H9 (cell line): ENCODE measurements at regions not wholly inside any gene's neighbourhood (a gene's known extent, or its start where the extent isn't known, plus 50 kb on each side); places are given as distances from the start of the nearest gene placed in this dataset.

Experiments used
- DNase-seq: peaks from one replicate; pipeline ENCODE4 v3.0.0-alpha.2; 2017
- H2AFZ ChIP-seq: one replicate; pipeline ENCODE4 v1.6.1; 2013; ENCODE audit warnings: mild to moderate bottlenecking, low read length, control low read depth, moderate library complexity
- H2AK5ac ChIP-seq: 2 replicates; pipeline ENCODE4 v1.6.1; 2013; ENCODE audit warnings: low read length, control low read depth, mixed read lengths; ENCODE audit not compliant: insufficient read length
- H2BK120ac ChIP-seq: one replicate; pipeline ENCODE4 v1.6.1; 2013; ENCODE audit warnings: low read depth, mild to moderate bottlenecking, low read length, control low read depth, inconsistent platforms; ENCODE audit not compliant: poor library complexity, severe bottlenecking
- H2BK12ac ChIP-seq: 2 replicates; pipeline ENCODE4 v1.6.1; 2013; ENCODE audit warnings: low read length, control low read depth, mixed read lengths, low read depth; ENCODE audit not compliant: insufficient read length
- H2BK15ac ChIP-seq: 2 replicates; pipeline ENCODE4 v1.6.1; 2013; ENCODE audit warnings: low read depth, low read length, control low read depth
- H2BK20ac ChIP-seq: one replicate; pipeline ENCODE4 v1.6.1; 2013; ENCODE audit warnings: low read depth, mild to moderate bottlenecking, low read length, control low read depth, inconsistent platforms; ENCODE audit not compliant: poor library complexity, severe bottlenecking
- H2BK5ac ChIP-seq: 2 replicates; pipeline ENCODE4 v1.6.1; 2013; ENCODE audit warnings: low read length, control low read depth, mixed read lengths; ENCODE audit not compliant: insufficient read length
- H3K14ac ChIP-seq: 2 replicates; pipeline ENCODE4 v1.6.1; 2013; ENCODE audit warnings: low read length, control low read depth; ENCODE audit not compliant: insufficient read depth
- H3K18ac ChIP-seq: 2 replicates; pipeline ENCODE4 v1.6.1; 2013; ENCODE audit warnings: low read depth, mild to moderate bottlenecking, mixed read lengths, low read length, control low read depth; ENCODE audit not compliant: insufficient read length
- H3K23ac ChIP-seq: 2 replicates; pipeline ENCODE4 v1.6.1; 2013; ENCODE audit warnings: low read length, control low read depth, mixed read lengths, low read depth; ENCODE audit not compliant: insufficient read length
- H3K23me2 ChIP-seq: 2 replicates; pipeline ENCODE4 v1.6.1; 2013; ENCODE audit warnings: low read depth, mild to moderate bottlenecking, mixed read lengths, low read length, control low read depth; ENCODE audit not compliant: insufficient read length, poor library complexity, severe bottlenecking
- H3K27ac ChIP-seq: 2 replicates; pipeline ENCODE4 v1.5.1; 2013; ENCODE audit warnings: low read length, control low read depth, mixed read lengths, low read depth; ENCODE audit not compliant: insufficient read length
- H3K27me3 ChIP-seq: 2 replicates; pipeline ENCODE4 v1.6.1; 2013; ENCODE audit warnings: low read length, control low read depth, inconsistent platforms; ENCODE audit not compliant: insufficient read depth
- H3K4ac ChIP-seq: 2 replicates; pipeline ENCODE4 v1.6.1; 2013; ENCODE audit warnings: low read depth, mild to moderate bottlenecking, control low read depth, inconsistent platforms, low read length, moderate library complexity
- H3K4me1 ChIP-seq: 2 replicates; pipeline ENCODE4 v1.6.1; 2013; ENCODE audit warnings: low read length, control low read depth, inconsistent platforms; ENCODE audit not compliant: insufficient read depth
- H3K4me2 ChIP-seq: 2 replicates; pipeline ENCODE4 v1.6.1; 2013; ENCODE audit warnings: low read length, control low read depth, mixed read lengths; ENCODE audit not compliant: insufficient read length, insufficient read depth
- H3K56ac ChIP-seq: 2 replicates; pipeline ENCODE4 v1.6.1; 2013; ENCODE audit warnings: low read depth, mild to moderate bottlenecking, mixed read lengths, low read length, control low read depth; ENCODE audit not compliant: insufficient read length
- H3K79me1 ChIP-seq: 2 replicates; pipeline ENCODE4 v1.6.1; 2013; ENCODE audit warnings: low read depth, mild to moderate bottlenecking, moderate library complexity, low read length, control low read depth, inconsistent platforms; ENCODE audit not compliant: insufficient read depth, poor library complexity, severe bottlenecking
- H3K79me2 ChIP-seq: 2 replicates; pipeline ENCODE4 v1.6.1; 2013; ENCODE audit warnings: low read length, control low read depth, inconsistent platforms; ENCODE audit not compliant: insufficient read depth
- H3K9ac ChIP-seq: 2 replicates; pipeline ENCODE4 v1.6.1; 2013; ENCODE audit warnings: low read length, control low read depth, mixed read lengths; ENCODE audit not compliant: insufficient read length; ENCODE audit errors: extremely low read depth
- H3K9me3 ChIP-seq: one replicate; pipeline ENCODE4 v1.6.1; 2013; ENCODE audit warnings: low read depth, low read length, inconsistent platforms; ENCODE audit not compliant: control insufficient read depth
- H3T11ph ChIP-seq: one replicate; pipeline ENCODE4 v1.6.1; 2013; ENCODE audit warnings: mild to moderate bottlenecking, low read length, control low read depth, inconsistent platforms
- H4K20me1 ChIP-seq: one replicate; pipeline ENCODE4 v1.6.1; 2013; ENCODE audit not compliant: control insufficient read depth, insufficient read length, insufficient read depth
- H4K5ac ChIP-seq: 2 replicates; pipeline ENCODE4 v1.6.1; 2013; ENCODE audit warnings: low read depth, mild to moderate bottlenecking, mixed read lengths, low read length, control low read depth; ENCODE audit not compliant: insufficient read length
- H4K8ac ChIP-seq: replicated peaks from 2 replicates; pipeline ENCODE4 v1.6.1; 2013; ENCODE audit warnings: low read length, control low read depth, mixed read lengths, low read depth; ENCODE audit not compliant: insufficient read length
- H4K91ac ChIP-seq: 2 replicates; pipeline ENCODE4 v1.6.1; 2013; ENCODE audit warnings: low read depth, mild to moderate bottlenecking, moderate library complexity, mixed read lengths, low read length, control low read depth; ENCODE audit not compliant: insufficient read length
- H3K27ac Mint-ChIP-seq, 3 experiments: 2 replicates in 2 of 3; 3 replicates in 1 of 3; pipeline ENCODE4 v1.8.0; 2020 to 2021; ENCODE audit warnings: mixed read lengths in 3 of 3, mild to moderate bottlenecking in 1 of 3, moderate library complexity in 1 of 3
- H3K27me3 Mint-ChIP-seq: 2 replicates; pipeline ENCODE4 v1.8.0; 2021; ENCODE audit warnings: low read depth, mild to moderate bottlenecking, moderate library complexity, mixed read lengths
- H3K36me3 Mint-ChIP-seq, 3 experiments: 2 replicates in 2 of 3; 3 replicates in 1 of 3; pipeline ENCODE4 v1.8.0; 2020 to 2021; ENCODE audit warnings: low read depth in 3 of 3, mixed read lengths in 3 of 3; ENCODE audit not compliant: insufficient read depth in 1 of 3
- H3K4me1 Mint-ChIP-seq, 2 experiments: 2 replicates each; pipeline ENCODE4 v1.8.0; 2020; ENCODE audit warnings: mixed read lengths in 2 of 2
- H3K4me3 Mint-ChIP-seq, 2 experiments: 2 replicates in 1 of 2; 3 replicates in 1 of 2; pipeline ENCODE4 v1.8.0; 2020 to 2021; ENCODE audit warnings: mild to moderate bottlenecking in 2 of 2, mixed read lengths in 2 of 2, moderate library complexity in 1 of 2
- H3K9me3 Mint-ChIP-seq, 2 experiments: 2 replicates in 1 of 2; 3 replicates in 1 of 2; pipeline ENCODE4 v1.8.0; 2020; ENCODE audit warnings: mild to moderate bottlenecking in 2 of 2, mixed read lengths in 2 of 2, moderate library complexity in 1 of 2
- CTCF ChIP-seq: fragments of 200-600 bp; sonication (generic); conservative IDR thresholded peaks from 3 replicates; pipeline ENCODE4 v1.8.0; 2021; ENCODE audit warnings: antibody characterized with exemption, mild to moderate bottlenecking
- WGBS: extraction: QIAGEN DNeasy Blood & Tissue Kit; methylation state at CpG from one replicate; pipeline ENCODE4 v1.1.7; 2013; ENCODE audit warnings: missing lambda C conversion rate, low lambda C conversion rate, mixed read lengths; ENCODE audit not compliant: insufficient read length; ENCODE audit errors: extremely low coverage; 5-methylcytosine and 5-hydroxymethylcytosine counted together

GRCh38 chr1:78226784-78227183, 181.0 kb downstream of the GIPC2 start:
- Histone ChIP-seq H4K20me1 (no peaks in the 10 kb centered on the region), H3K9me3 (no peaks in the 10 kb centered on the region), H3K4me2 (no peak overlapping the region), H4K91ac (no peak overlapping the region), H2BK5ac (no peak overlapping the region), H3K79me2 (no peaks in the 10 kb centered on the region), H3K23me2 (no peaks in the 10 kb centered on the region), H3K9ac (no peak overlapping the region), H3K27ac (no peak overlapping the region), H4K8ac (no peak overlapping the region), H3K14ac (no peak overlapping the region), H3K27me3 (peaks cover 4% of the 10 kb centered on the region; the same call in 1 of the 2 replicates), H3K56ac (no peak overlapping the region), H2BK120ac (no peak overlapping the region), H2BK20ac (no peak overlapping the region), H2AFZ (no peak overlapping the region), H3K4me1 (peaks cover 5% of the 10 kb centered on the region; the same call in 1 of the 2 replicates), H3T11ph (no peak overlapping the region), H3K18ac (no peak overlapping the region), H4K5ac (no peak overlapping the region), H2BK12ac (no peak overlapping the region), H2AK5ac (no peak overlapping the region), H3K4ac (no peak overlapping the region), H3K79me1 (no peaks in the 10 kb centered on the region), H3K23ac (no peak overlapping the region), H2BK15ac (no peak overlapping the region)
- Mint-ChIP-seq H3K27me3 (peaks cover 85% of the 10 kb centered on the region), H3K9me3 (peaks cover 0 to 10% of the 10 kb centered on the region in 2 experiments; a peak in 3 of 5 replicates), H3K4me1 (peaks cover 30 to 51% of the 10 kb centered on the region in 2 experiments), H3K27ac (no peak overlapping the region; a peak in 1 of 7 replicates), H3K36me3 (peaks cover 0 to 6% (median 0%) of the 10 kb centered on the region in 3 experiments; a peak in 2 of 7 replicates), H3K4me3 (no peak overlapping the region)
- WGBS = no CpG with 5 or more reads among the region's 3 CpGs
- no peak for TF ChIP-seq CTCF
- DNase-seq = no peak
